GM12892 (cell line): ENCODE measurements at regions not wholly inside any gene's neighbourhood (a gene's known extent, or its start where the extent isn't known, plus 50 kb on each side); places are given as distances from the start of the nearest gene placed in this dataset.

Experiments used
- POLR2A ChIP-seq: IDR thresholded peaks from 2 replicates; pipeline ENCODE4 v1.6.1; 2011; ENCODE audit warnings: low read depth, low read length, control low read depth
- POLR2AphosphoS5 ChIP-seq: IDR thresholded peaks from 2 replicates; pipeline ENCODE4 v1.6.1; 2011; ENCODE audit warnings: low read depth, low read length, control low read depth

DNA sequence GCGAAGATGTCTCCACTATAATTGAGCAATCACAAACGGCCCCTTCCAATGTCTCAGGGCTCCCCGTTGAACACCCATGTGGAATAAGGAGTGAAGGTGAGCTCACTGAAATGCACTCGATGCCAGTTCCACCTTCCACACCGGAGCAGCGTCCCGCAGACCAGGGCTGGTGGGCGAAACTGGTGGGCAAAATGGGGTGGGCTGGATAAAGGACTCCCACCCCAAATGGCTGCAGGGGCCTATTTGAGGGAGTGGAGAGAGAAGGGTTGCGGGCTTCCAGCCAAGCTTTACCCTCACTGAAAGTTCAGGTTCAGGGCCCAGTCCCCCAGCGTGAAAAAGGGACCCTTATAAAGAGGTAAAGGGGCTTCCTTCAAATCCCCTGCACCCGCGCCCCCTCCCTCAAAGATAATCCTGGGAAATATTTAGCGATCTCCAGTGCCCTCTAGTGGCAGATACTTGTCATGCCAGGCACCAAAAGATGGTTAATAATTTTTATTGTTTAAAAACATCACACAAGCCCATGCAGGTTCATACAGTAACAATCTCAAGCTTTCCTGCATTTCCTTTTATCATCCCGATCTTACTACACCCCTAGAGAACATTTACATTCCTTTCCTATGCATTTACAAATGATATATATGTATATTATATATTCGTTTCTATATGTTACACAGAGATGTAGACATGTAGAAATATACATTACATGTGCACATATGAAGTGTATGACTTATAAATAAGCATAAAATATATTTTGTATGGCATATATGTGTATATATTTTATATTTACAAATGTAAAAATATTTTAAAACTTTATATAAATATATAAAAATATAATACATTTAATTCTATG is 58.2 kb upstream of the NKX2-2 start:
- TF ChIP-seq POLR2AphosphoS5: no peak
- TF ChIP-seq POLR2A: no peak
